ENCODE measurements at regions not wholly inside any gene's neighbourhood (a gene's known extent, or its start where the extent isn't known, plus 50 kb on each side); places are given as distances from the start of the nearest gene placed in this dataset.

DNA sequence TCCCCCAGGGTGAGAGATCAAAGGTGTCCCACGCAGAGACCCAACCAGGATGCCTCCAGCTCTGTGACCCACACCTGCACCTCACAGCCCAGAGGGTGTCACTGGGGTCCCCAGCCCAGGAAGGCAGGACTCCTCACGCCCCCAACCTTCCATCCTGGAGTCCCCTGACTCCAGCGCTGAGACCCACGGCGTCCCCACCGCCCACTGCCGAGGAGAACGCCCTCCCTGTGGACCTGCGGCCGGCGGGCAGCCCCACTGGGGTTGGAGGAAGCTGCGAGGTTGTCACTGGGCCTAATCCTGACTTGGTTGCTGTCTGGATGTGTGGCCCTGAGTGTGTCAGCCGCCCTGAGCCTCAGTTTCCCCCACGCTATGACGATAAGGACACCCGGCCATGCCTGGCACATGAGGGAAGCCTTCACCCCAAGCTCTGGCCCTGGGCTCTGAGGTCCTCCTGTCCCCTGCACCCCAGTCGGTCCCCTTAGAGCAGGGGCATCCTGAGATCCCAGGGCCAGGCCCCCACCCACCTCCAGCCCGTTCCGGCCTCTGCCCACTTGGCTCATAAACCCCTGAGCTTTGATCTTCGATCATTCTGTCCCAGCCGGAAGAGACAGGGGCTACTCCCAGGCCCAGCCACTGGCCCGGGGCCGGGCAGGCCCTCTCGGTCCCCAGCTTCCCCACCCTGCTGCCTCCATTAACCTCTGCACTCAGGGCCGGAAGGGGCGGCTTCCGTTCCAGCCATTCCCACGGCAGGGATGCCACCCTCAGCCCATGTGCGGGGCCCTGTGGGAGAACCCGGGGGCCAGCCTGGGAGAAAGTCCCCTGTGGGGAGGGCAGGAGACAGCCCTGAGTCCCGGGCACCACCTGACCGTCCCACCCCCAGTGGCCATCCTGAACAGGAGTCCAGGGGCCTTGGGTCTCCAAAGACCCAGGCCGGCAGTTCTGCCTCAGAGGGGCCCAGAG, 113.2 kb downstream of the MICALL2 start:
- Histone ChIP-seq H3K27ac (no peak overlapping the region), H3K4me1 (no peaks in the 10 kb centered on the region), H3K36me3 (no peaks in the 10 kb centered on the region), H3K27me3 (peaks cover 96% of the 10 kb centered on the region), H3K9me3 (no peaks in the 10 kb centered on the region), H3K4me3 (no peak overlapping the region)
- no peak for ATAC-seq
- 39 to 95% methylated on average over 3 to 4 of the region's 33 CpGs for WGBS, 2 donors (ENCODE audit: low coverage in 1 of 2)
- TF ChIP-seq POLR2A (IDR thresholded peaks at IDR 0.05) (no peak), POLR2AphosphoS5 (IDR thresholded peaks at IDR 0.05) (no peak), EP300 (IDR thresholded peaks at IDR 0.05) (no peak)
- TF ChIP-seq, protein P1, sequence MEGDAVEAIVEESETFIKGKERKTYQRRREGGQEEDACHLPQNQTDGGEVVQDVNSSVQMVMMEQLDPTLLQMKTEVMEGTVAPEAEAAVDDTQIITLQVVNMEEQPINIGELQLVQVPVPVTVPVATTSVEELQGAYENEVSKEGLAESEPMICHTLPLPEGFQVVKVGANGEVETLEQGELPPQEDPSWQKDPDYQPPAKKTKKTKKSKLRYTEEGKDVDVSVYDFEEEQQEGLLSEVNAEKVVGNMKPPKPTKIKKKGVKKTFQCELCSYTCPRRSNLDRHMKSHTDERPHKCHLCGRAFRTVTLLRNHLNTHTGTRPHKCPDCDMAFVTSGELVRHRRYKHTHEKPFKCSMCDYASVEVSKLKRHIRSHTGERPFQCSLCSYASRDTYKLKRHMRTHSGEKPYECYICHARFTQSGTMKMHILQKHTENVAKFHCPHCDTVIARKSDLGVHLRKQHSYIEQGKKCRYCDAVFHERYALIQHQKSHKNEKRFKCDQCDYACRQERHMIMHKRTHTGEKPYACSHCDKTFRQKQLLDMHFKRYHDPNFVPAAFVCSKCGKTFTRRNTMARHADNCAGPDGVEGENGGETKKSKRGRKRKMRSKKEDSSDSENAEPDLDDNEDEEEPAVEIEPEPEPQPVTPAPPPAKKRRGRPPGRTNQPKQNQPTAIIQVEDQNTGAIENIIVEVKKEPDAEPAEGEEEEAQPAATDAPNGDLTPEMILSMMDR (IDR thresholded peaks at IDR 0.05) = no peak

DNA sequence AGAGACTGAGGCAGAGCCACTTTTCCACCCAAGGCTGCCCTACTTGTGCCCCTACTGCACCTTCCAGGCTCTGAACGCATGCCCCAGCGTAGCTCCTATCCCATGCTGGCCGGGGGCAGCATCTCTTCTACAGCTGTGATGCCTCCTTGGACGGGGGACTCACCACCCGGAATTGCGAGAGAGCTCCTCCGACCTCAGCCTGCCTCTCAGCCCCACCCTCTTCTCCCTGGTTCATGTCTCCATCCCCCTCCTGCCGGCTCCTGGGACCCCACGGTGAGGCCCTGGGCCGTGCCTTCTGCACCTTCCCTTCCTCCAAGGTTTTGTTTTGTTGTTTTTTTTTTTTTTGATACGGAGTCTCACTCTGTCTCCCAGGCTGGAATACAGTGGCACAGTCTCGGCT, 112.4 kb downstream of the MICALL2 start:
- ATAC-seq = no peak
- no peaks in the 10 kb centered on the region for H3K9me3 ChIP-seq
- H3K27me3 ChIP-seq = peaks cover 95% of the 10 kb centered on the region
- no peaks in the 10 kb centered on the region for H3K36me3 ChIP-seq
- H3K4me3 ChIP-seq = no peak overlapping the region
- 63 to 93% methylated on average over 6 to 7 of the region's 12 CpGs for WGBS, 2 donors (ENCODE audit: low coverage in 1 of 2)
- no peaks in the 10 kb centered on the region for H3K4me1 ChIP-seq
- no peak overlapping the region for H3K27ac ChIP-seq
- TF ChIP-seq, protein P1 (IDR thresholded peaks at IDR 0.05) = no peak
- TF ChIP-seq POLR2AphosphoS5 (IDR thresholded peaks at IDR 0.05) = no peak
- no peak for TF ChIP-seq EP300 (IDR thresholded peaks at IDR 0.05)
- no peak for TF ChIP-seq POLR2A (IDR thresholded peaks at IDR 0.05)

DNA sequence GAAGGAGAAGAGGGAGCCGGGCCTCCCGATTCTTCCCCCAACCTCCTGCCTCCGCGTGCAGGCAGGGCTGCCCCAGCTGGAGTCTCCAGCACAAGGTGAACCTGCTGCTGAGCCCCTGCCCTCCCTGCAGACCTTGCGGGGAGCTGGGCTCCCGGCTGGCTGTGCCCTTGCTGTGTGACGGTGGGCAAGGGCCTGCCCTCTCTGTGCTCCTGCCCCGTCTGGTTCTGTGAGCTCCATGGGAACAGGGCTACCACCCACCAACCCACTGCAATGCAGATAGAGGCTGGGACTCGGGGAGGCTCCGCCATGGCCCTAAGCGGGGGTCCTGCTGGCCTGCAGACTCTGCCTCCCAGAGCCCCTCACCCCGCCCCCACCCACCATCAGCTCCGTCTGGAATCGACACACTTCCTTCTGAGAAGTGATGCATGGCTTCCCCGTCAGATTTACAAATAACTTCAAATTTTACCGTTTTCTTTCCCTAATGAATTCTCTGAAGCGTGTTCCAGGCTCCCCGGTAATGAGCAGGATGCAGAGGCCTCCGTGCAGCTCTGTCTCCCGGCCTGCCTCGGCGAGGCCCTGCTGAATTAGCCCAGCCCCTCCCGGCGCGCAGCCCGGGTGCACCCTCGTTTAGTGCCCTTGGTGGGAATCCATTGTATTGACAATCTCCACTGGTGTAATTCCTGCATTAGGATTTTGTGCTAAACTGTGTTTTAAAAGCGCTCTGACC, 111.0 kb downstream of the MICALL2 start:
- TF ChIP-seq POLR2A (IDR thresholded peaks at IDR 0.05) (no peak), POLR2AphosphoS5 (IDR thresholded peaks at IDR 0.05) (no peak), EP300 (IDR thresholded peaks at IDR 0.05) (no peak)
- TF ChIP-seq, protein P1 (IDR thresholded peaks at IDR 0.05) = no peak
- 40 to 57% methylated on average over 1 to 6 of the region's 28 CpGs for WGBS, 2 donors (ENCODE audit: low coverage in 1 of 2)
- peaks cover 95% of the 10 kb centered on the region for H3K27me3 ChIP-seq
- no peak overlapping the region for H3K27ac ChIP-seq
- H3K9me3 ChIP-seq = no peaks in the 10 kb centered on the region
- no peaks in the 10 kb centered on the region for H3K4me1 ChIP-seq
- H3K4me3 ChIP-seq = no peak overlapping the region
- ATAC-seq = no peak
- H3K36me3 ChIP-seq = no peaks in the 10 kb centered on the region

DNA sequence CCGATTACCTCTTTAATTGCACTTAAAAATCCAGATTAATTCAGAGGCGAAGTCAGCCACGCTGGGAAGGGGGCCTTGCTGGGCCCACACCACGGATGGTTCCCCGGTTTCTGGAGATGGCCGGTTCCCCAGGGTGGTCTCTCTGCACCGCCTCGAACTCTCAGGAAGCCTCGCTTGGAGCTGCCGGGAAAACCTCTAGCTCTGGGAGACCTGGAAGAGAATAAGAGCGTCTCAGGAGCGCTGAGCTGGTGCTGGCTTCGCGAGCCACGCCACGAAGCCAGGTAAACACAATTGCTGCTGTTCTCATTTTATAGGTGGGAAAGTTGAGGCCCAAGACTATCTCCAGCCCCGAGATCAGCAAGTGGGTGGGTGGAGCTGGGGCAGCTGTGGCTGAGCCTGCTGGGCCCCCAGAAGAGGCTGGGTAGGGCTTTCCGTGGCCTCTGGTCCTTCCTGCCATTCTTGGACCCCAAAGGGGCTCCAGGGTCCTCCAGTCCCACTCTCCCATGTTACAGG, 110.4 kb downstream of the MICALL2 start:
- no peak overlapping the region for H3K27ac ChIP-seq
- no peak for TF ChIP-seq EP300 (IDR thresholded peaks at IDR 0.05)
- TF ChIP-seq POLR2A (IDR thresholded peaks at IDR 0.05) = no peak
- TF ChIP-seq, protein P1 (IDR thresholded peaks at IDR 0.05) = no peak
- no peak for TF ChIP-seq POLR2AphosphoS5 (IDR thresholded peaks at IDR 0.05)
- no peaks in the 10 kb centered on the region for H3K9me3 ChIP-seq
- no peaks in the 10 kb centered on the region for H3K4me1 ChIP-seq
- no peak for ATAC-seq
- no peak overlapping the region for H3K4me3 ChIP-seq
- WGBS, 2 donors (ENCODE audit: low coverage in 1 of 2) = no CpG with 5 or more reads among the region's 18 CpGs
- H3K27me3 ChIP-seq = peaks cover 96% of the 10 kb centered on the region
- no peaks in the 10 kb centered on the region for H3K36me3 ChIP-seq

Measured in gastroesophageal sphincter (tissue), 4 donors.